IMR-90 (cell line): ENCODE measurements at regions not wholly inside any gene's neighbourhood (a gene's known extent, or its start where the extent isn't known, plus 50 kb on each side); places are given as distances from the start of the nearest gene placed in this dataset.

Source experiments
- ATAC-seq: fragments of 200-7000 bp; cut with Tn5 transposase; 2 replicates; pipeline ENCODE4 v1.9.1; 2020; ENCODE audit warnings: low read depth, mild to moderate bottlenecking, moderate library complexity
- BruUV-seq: library from RNA; stranded (reverse); fragments of 400-500 nt; replicated peaks from 2 replicates; lab custom pipeline; 2021; lab: Mats Ljungman, UMichigan
- CTCF ChIA-PET: fragments of 300-600 bp; formaldehyde crosslinking; extraction: SDS; loops from one replicate; lab custom pipeline; 2021; ENCODE audit warnings: antibody characterized with exemption; lab: Yijun Ruan, JAX
- POLR2A ChIA-PET: fragments of 300-600 bp; sonication (Branson Sonifier 250); formaldehyde crosslinking; loops from one replicate; lab custom pipeline; 2022; ENCODE audit warnings: antibody characterized with exemption; ENCODE audit not compliant: unreplicated experiment; lab: Charles Lee
- DNase-seq: peaks from one replicate; pipeline ENCODE4 v3.0.0; 2013
- H2AFZ ChIP-seq: replicated peaks from 2 replicates; pipeline ENCODE3; 2013; ENCODE audit warnings: low read length, mild to moderate bottlenecking; ENCODE audit not compliant: poor library complexity
- H2AK5ac ChIP-seq: 2 replicates; pipeline ENCODE4 v1.6.1; 2013; ENCODE audit warnings: low read depth, low read length, inconsistent platforms
- H2AK9ac ChIP-seq: replicated peaks from 2 replicates; pipeline ENCODE3; 2013; ENCODE audit warnings: mild to moderate bottlenecking, low read depth, low read length, moderate library complexity; ENCODE audit not compliant: poor library complexity
- H2BK120ac ChIP-seq: 2 replicates; pipeline ENCODE4 v1.6.1; 2013; ENCODE audit warnings: low read depth, low read length, inconsistent platforms
- H2BK15ac ChIP-seq: 3 replicates; pipeline ENCODE4 v1.6.1; 2013; ENCODE audit warnings: low read depth, low read length, inconsistent platforms
- H2BK20ac ChIP-seq: 2 replicates; pipeline ENCODE4 v1.6.1; 2013; ENCODE audit warnings: low read depth, mild to moderate bottlenecking, inconsistent platforms, low read length, moderate library complexity
- H2BK5ac ChIP-seq: 2 replicates; pipeline ENCODE4 v1.6.1; 2013; ENCODE audit warnings: mild to moderate bottlenecking, low read depth, low read length, inconsistent platforms; ENCODE audit not compliant: poor library complexity, severe bottlenecking
- H3K14ac ChIP-seq: replicated peaks from 2 replicates; pipeline ENCODE4 v1.6.1; 2013; ENCODE audit warnings: low read depth, low read length, inconsistent platforms
- H3K18ac ChIP-seq: 2 replicates; pipeline ENCODE4 v1.6.1; 2013; ENCODE audit warnings: low read depth, low read length, control low read depth
- H3K23ac ChIP-seq: 2 replicates; pipeline ENCODE4 v1.6.1; 2013; ENCODE audit warnings: low read depth, low read length, inconsistent platforms
- H3K27ac ChIP-seq: 2 replicates; pipeline ENCODE4 v1.5.1; 2013; ENCODE audit warnings: mild to moderate bottlenecking, control low read depth, low read length; ENCODE audit not compliant: insufficient read depth
- H3K27me3 ChIP-seq: 2 replicates; pipeline ENCODE4 v1.6.1; 2013; ENCODE audit warnings: low read length; ENCODE audit not compliant: control insufficient read depth, insufficient read depth
- H3K36me3 ChIP-seq: 2 replicates; pipeline ENCODE4 v1.6.1; 2013; ENCODE audit warnings: low read length, mixed read lengths; ENCODE audit not compliant: control insufficient read depth, insufficient read depth
- H3K4ac ChIP-seq: 2 replicates; pipeline ENCODE4 v1.6.1; 2013; ENCODE audit warnings: low read depth, low read length, inconsistent platforms
- H3K4me1 ChIP-seq: 2 replicates; pipeline ENCODE4 v1.6.1; 2013; ENCODE audit warnings: low read length, mixed read lengths; ENCODE audit not compliant: control insufficient read depth, insufficient read depth
- H3K4me2 ChIP-seq: 2 replicates; pipeline ENCODE4 v1.6.1; 2013; ENCODE audit warnings: low read depth, mild to moderate bottlenecking, control low read depth, low read length, moderate library complexity
- H3K4me3 ChIP-seq: 2 replicates; pipeline ENCODE4 v1.5.1; 2013; ENCODE audit warnings: low read depth, mild to moderate bottlenecking, control low read depth, low read length, moderate library complexity; ENCODE audit not compliant: insufficient read depth
- H3K56ac ChIP-seq: 2 replicates; pipeline ENCODE4 v1.6.1; 2013; ENCODE audit warnings: low read length, inconsistent platforms; ENCODE audit not compliant: insufficient read depth; ENCODE audit errors: extremely low read depth
- H3K79me1 ChIP-seq, 2 experiments: 2 replicates each; pipeline ENCODE4 v1.6.1; 2013; ENCODE audit warnings: low read length in 2 of 2, inconsistent platforms in 1 of 2, low read depth in 1 of 2
- H3K9ac ChIP-seq: 2 replicates; pipeline ENCODE4 v1.6.1; 2013; ENCODE audit warnings: low read depth, low read length, control low read depth
- H3K9me1 ChIP-seq: 2 replicates; pipeline ENCODE4 v1.6.1; 2013; ENCODE audit warnings: low read length, inconsistent platforms; ENCODE audit not compliant: insufficient read depth
- H3K9me3 ChIP-seq: 2 replicates; pipeline ENCODE4 v1.6.1; 2013; ENCODE audit warnings: low read length; ENCODE audit not compliant: control insufficient read depth, insufficient read depth
- H4K20me1 ChIP-seq: 2 replicates; pipeline ENCODE4 v1.6.1; 2013; ENCODE audit warnings: low read length, inconsistent platforms; ENCODE audit not compliant: insufficient read depth
- H4K5ac ChIP-seq: 2 replicates; pipeline ENCODE4 v1.6.1; 2013; ENCODE audit warnings: mild to moderate bottlenecking, low read depth, low read length, control low read depth
- H4K8ac ChIP-seq, 2 experiments: 2 replicates each; pipeline ENCODE4 v1.6.1; 2013; ENCODE audit warnings: low read depth in 2 of 2, low read length in 2 of 2, control low read depth in 1 of 2, inconsistent platforms in 1 of 2
- H4K91ac ChIP-seq: 2 replicates; pipeline ENCODE4 v1.6.1; 2013; ENCODE audit warnings: low read depth, low read length, inconsistent platforms; ENCODE audit not compliant: insufficient read depth
- BHLHE40 ChIP-seq: fragments of 150-350 bp; IDR thresholded peaks from 2 replicates; pipeline ENCODE4 v1.6.1; 2016; ENCODE audit warnings: mild to moderate bottlenecking, low read depth, low read length
- CTCF ChIP-seq: conservative IDR thresholded peaks from 2 replicates; pipeline ENCODE4 v1.5.1; 2012; ENCODE audit warnings: mild to moderate bottlenecking, low read depth, low read length, improper control_type of control experiment
- WGBS, 2 experiments: methylation state at CpG; one replicate each; pipeline versions ENCODE4 v1.1.5 to v1.1.7; 2013; ENCODE audit warnings: missing lambda C conversion rate in 2 of 2; ENCODE audit not compliant: insufficient read length in 1 of 2; ENCODE audit errors: extremely low coverage in 2 of 2; 5-methylcytosine and 5-hydroxymethylcytosine counted together
- dilution Hi-C: fragments of 300-500 bp; cut with HindIII; formaldehyde crosslinking; loops from one replicate; pipeline ENCODE4 v1.14.3; 2018; ENCODE audit warnings: low sequenced_read_pairs; ENCODE audit not compliant: unreplicated experiment
- in situ Hi-C: fragments of 300-500 bp; cut with MboI; formaldehyde crosslinking; loops from 3 replicates; pipeline ENCODE4 v1.14.3; 2019; ENCODE audit warnings: low sequenced_read_pairs, inconsistent platforms, mixed read lengths
- intact Hi-C: fragments of 100-400 bp; cut with micrococcal nuclease; formaldehyde crosslinking; loops from 2 replicates; pipeline ENCODE4 v1.10.0; 2022
- TF ChIP-seq, protein P1 (sequence below): fragments of 150-350 bp; IDR thresholded peaks from 2 replicates; pipeline ENCODE4 v1.6.1; 2017; ENCODE audit warnings: mild to moderate bottlenecking, antibody characterized with exemption, low read length, low read depth

- peak overlapping the region; percentile 77 for H4K91ac ChIP-seq
- peak overlapping the region; percentile 93 for H2BK5ac ChIP-seq
- TF ChIP-seq BHLHE40, result peak; percentile 76
- no peak for TF ChIP-seq CTCF
- TF ChIP-seq, protein P1, sequence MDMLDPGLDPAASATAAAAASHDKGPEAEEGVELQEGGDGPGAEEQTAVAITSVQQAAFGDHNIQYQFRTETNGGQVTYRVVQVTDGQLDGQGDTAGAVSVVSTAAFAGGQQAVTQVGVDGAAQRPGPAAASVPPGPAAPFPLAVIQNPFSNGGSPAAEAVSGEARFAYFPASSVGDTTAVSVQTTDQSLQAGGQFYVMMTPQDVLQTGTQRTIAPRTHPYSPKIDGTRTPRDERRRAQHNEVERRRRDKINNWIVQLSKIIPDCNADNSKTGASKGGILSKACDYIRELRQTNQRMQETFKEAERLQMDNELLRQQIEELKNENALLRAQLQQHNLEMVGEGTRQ, result peak; percentile 41; the same call in 1 of the 2 replicates
These were observed 96.5 kb downstream of the ALDH8A1 start for GRCh38 chr6:134853111-134854055.

More at GRCh38 chr6:134853111-134854055, 96.5 kb downstream of the ALDH8A1 start:
- no peak overlapping the region for H2AFZ ChIP-seq
- peak overlapping the region; percentile 79 for H2BK20ac ChIP-seq
- H3K56ac ChIP-seq, result no peak overlapping the region
- peaks cover 19% of the 10 kb centered on the region for H3K4me1 ChIP-seq
- H3K18ac ChIP-seq, result peak overlapping the region; percentile 94
- POLR2A ChIA-PET, result no interaction called here
- H3K4ac ChIP-seq, result peak overlapping the region; percentile 68; the same call in 1 of the 2 replicates
- H3K14ac ChIP-seq, result peak overlapping the region; percentile 76
- H2AK5ac ChIP-seq, result 0 out of 2 replicates have a peak overlapping the region, but pooled peaks have one; percentile 47
- no peaks in the 10 kb centered on the region for H3K27me3 ChIP-seq
- dilution Hi-C loops, result no loop called here
- no TSS peak for BruUV-seq
- peak overlapping the region; percentile 69; the same call in 2 of the 3 replicates for H2BK15ac ChIP-seq
- H3K9me3 ChIP-seq, result no peaks in the 10 kb centered on the region
- ATAC-seq (peak; percentile 87), DNase-seq (peak; percentile 79)
- H2AK9ac ChIP-seq, result no peak overlapping the region
- WGBS, 2 experiments, result 0% methylated on average over 1 of the region's 7 CpGs; no CpG with 5 or more reads in 1 of the 2 experiments
- in situ Hi-C loops, result no loop called here
- H3K79me1 ChIP-seq, result no peaks in the 10 kb centered on the region
- peak overlapping the region; percentile 51 for H3K23ac ChIP-seq
- H2BK120ac ChIP-seq, result peak overlapping the region; percentile 79
- H4K8ac ChIP-seq, result peak overlapping the region; percentile 30 to 47
- no peak overlapping the region for H3K4me3 ChIP-seq
- peak overlapping the region; percentile 35; the same call in 1 of the 2 replicates for H3K4me2 ChIP-seq
- no peaks in the 10 kb centered on the region for H4K20me1 ChIP-seq
- H3K27ac ChIP-seq, result peak overlapping the region; percentile 84; the same call in 1 of the 2 replicates
- no peaks in the 10 kb centered on the region for H3K36me3 ChIP-seq
- H4K5ac ChIP-seq, result peak overlapping the region; percentile 78
- intact Hi-C loops, result loop anchor here (2.0 kb wide), 1 partner anchor 15 kb away; no protein-coding TSS in a partner anchor
- peaks cover 12% of the 10 kb centered on the region; the same call in 1 of the 2 replicates for H3K9me1 ChIP-seq
- CTCF ChIA-PET, result no interaction called here
- 0 out of 2 replicates have a peak overlapping the region, but pooled peaks have one; percentile 7 for H3K9ac ChIP-seq
